ENCODE measurements at regions not wholly inside any gene's neighbourhood (a gene's known extent, or its start where the extent isn't known, plus 50 kb on each side); places are given as distances from the start of the nearest gene placed in this dataset.

- no peak for TF ChIP-seq CTCF (IDR thresholded peaks at IDR 0.05)
- no peak for TF ChIP-seq POLR2AphosphoS5 (IDR thresholded peaks at IDR 0.05)
- TF ChIP-seq POLR2A (IDR thresholded peaks at IDR 0.05) = no peak
- no peak for TF ChIP-seq EP300 (IDR thresholded peaks at IDR 0.05)
Measured at GRCh38 chr7:7098280-7098818, 84.0 kb upstream of the C1GALT1 start.

All from gastroesophageal sphincter (tissue), 3 donors.